Spleen (tissue), 11 donors: ENCODE measurements at regions not wholly inside any gene's neighbourhood (a gene's known extent, or its start where the extent isn't known, plus 50 kb on each side); places are given as distances from the start of the nearest gene placed in this dataset.
"Not testable (repeated sequence)": the region's sequence is repeated elsewhere in the genome, so short reads cannot be mapped to it uniquely, and the experiment has no call there.

ENCODE experiments used
- DNase-seq: peaks from one replicate; pipeline ENCODE4 v3.0.0-alpha.2; 2020
- H3K27ac ChIP-seq, 8 donors: fragments of 200-600 bp; sonication (generic) in 7 of 8; 1 replicate in 4 of 8; 2 replicates in 4 of 8; pipeline versions ENCODE4 v1.5.0 to v1.8.0; 2016 to 2021; ENCODE audit warnings: inconsistent platforms in 4 of 8, mild to moderate bottlenecking in 4 of 8, moderate library complexity in 1 of 8
- H3K27me3 ChIP-seq, 7 donors: fragments of 200-600 bp; sonication (generic) in 6 of 7; replicated peaks in 1 of 7; 1 replicate in 4 of 7; 2 replicates in 3 of 7; pipeline versions ENCODE4 v1.5.0 to v1.8.0; 2016 to 2021; ENCODE audit warnings: inconsistent platforms in 3 of 7, mild to moderate bottlenecking in 1 of 7
- H3K36me3 ChIP-seq, 6 donors: fragments of 200-600 bp; sonication (generic) in 5 of 6; 1 replicate in 4 of 6; 2 replicates in 2 of 6; pipeline versions ENCODE4 v1.5.0 to v1.8.0; 2016 to 2021; ENCODE audit warnings: inconsistent platforms in 2 of 6
- H3K4me1 ChIP-seq, 6 donors: fragments of 200-600 bp; sonication (generic) in 5 of 6; 1 replicate in 3 of 6; 2 replicates in 3 of 6; pipeline versions ENCODE4 v1.5.0 to v1.8.0; 2016 to 2021; ENCODE audit warnings: inconsistent platforms in 3 of 6
- H3K4me3 ChIP-seq, 8 donors: fragments of 200-600 bp; sonication (generic) in 7 of 8; 1 replicate in 4 of 8; 2 replicates in 4 of 8; pipeline versions ENCODE4 v1.5.0 to v1.8.0; 2016 to 2021; ENCODE audit warnings: inconsistent platforms in 4 of 8, mild to moderate bottlenecking in 4 of 8, moderate library complexity in 2 of 8
- H3K9me3 ChIP-seq, 8 donors: fragments of 200-600 bp; sonication (generic) in 7 of 8; 1 replicate in 4 of 8; 2 replicates in 4 of 8; pipeline versions ENCODE4 v1.5.0 to v1.8.0; 2016 to 2021; ENCODE audit warnings: inconsistent platforms in 4 of 8
- POLR2A ChIP-seq, 3 donors: fragments of 450-650 bp; IDR thresholded peaks; one replicate each; pipeline ENCODE4 v1.5.1; 2017; ENCODE audit warnings: antibody characterized with exemption in 3 of 3, mild to moderate bottlenecking in 1 of 3
- POLR2AphosphoS5 ChIP-seq, 3 donors: sonication (generic); formaldehyde crosslinking; IDR thresholded peaks; one replicate each; pipeline ENCODE4 v1.5.1; 2017; ENCODE audit warnings: antibody characterized with exemption in 3 of 3
- WGBS, 5 donors: extraction: QIAGEN DNeasy Blood & Tissue Kit in 3 of 5; methylation state at CpG; one replicate each; pipeline versions ENCODE4 v1.1.5 to v1.1.7; 2013 to 2018; 5-methylcytosine and 5-hydroxymethylcytosine counted together
- intact Hi-C: fragments of 100-400 bp; cut with DNase I; formaldehyde crosslinking; loops from one replicate; pipeline ENCODE4 v1.15.0; 2023; ENCODE audit warnings: low total_unique reads
- TF ChIP-seq, protein P1 (sequence below), 11 experiments: fragments of 200-600 bp in 7 of 11; fragments of 450-650 bp in 4 of 11; sonication (generic) in 4 of 11; IDR thresholded peaks in 8 of 11; conservative IDR thresholded peaks in 3 of 11; 1 replicate in 7 of 11; 2 replicates in 4 of 11; pipeline versions ENCODE4 v1.4.0 to v1.8.0; 2016 to 2021; ENCODE audit warnings: antibody characterized with exemption in 11 of 11, inconsistent platforms in 4 of 11, mild to moderate bottlenecking in 1 of 11
- donor health status: healthy with polysubstance abuse.
- donor health status: DM: no; HTN: no; CAD: no; lungs with moderate emphysema.
- donor health status: DM: no; HTN: no; CAD: no.
- donor health status: Bipolar disorder and iron deficiency.
- donor health status: healthy.
- donor health status: DM: no; HTN: no; CAD: no.
- donor health status: DM: yes; HTN: yes; CAD: no.

DNA sequence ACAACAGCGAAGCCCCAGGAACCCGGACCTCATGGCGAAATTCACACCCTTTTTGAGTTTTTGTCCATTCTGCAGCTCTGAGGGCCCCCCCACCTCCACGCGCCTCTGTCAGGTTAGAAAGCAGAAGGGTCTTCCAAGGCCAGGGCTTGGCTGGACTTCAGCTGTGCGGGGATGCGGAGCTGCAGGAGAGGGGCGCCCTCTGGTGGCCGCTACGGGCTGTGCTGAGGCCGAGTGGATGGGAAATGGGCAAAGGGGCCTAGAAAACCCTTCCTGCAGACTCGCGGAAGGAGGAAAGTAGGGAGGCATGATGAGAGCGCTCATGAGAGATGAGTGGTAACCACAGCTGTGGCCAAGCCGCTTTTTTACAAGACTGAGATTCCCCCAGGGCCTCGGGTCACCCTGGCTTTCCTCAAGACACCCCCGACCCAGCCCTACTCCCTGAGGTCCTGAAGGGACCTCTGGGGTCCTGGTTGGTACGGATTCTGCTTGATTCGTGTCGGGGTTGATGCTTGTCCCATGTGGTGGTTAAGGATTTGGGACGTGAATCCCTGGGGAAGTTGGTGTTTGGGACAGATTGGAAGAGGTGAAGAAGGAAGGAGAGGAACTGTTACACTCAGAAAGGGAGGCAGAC lies 126.8 kb downstream of the GOLGA8K start:
- H3K27me3 ChIP-seq, H3K27ac ChIP-seq, DNase-seq, H3K9me3 ChIP-seq, intact Hi-C loops, H3K4me1 ChIP-seq, H3K36me3 ChIP-seq, H3K4me3 ChIP-seq: not testable (repeated sequence)
- 64% methylated on average over 3 of the region's 21 CpGs; no CpG with 5 or more reads in 4 of the 5 donors for WGBS, 5 donors

DNA sequence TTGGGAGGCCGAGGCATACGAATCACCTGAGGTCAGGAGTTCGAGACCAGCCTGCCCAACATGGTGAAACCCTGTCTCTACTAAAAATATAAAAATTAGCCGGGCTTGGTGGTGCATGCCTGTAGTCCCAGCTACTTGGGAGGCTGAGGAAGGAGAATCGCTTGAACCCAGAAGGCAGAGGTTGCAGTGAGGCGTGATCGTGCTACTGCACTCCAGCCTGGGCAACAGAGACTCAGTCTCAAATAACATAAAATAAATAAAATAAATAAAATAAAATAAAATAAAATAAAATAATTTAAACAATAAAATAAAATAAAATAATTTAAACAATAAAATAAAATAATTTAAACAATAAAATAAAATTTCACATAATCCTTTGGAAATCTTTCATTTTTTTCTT lies 149.1 kb downstream of the GOLGA8K start:
- H3K27ac ChIP-seq, H3K4me3 ChIP-seq, intact Hi-C loops, H3K27me3 ChIP-seq, H3K36me3 ChIP-seq, H3K9me3 ChIP-seq, H3K4me1 ChIP-seq: not testable (repeated sequence)
- DNase-seq = peak; percentile 8
- WGBS, 5 donors = 88 to 100% (median 96%) methylated on average over 2 to 3 of the region's 7 CpGs

DNA sequence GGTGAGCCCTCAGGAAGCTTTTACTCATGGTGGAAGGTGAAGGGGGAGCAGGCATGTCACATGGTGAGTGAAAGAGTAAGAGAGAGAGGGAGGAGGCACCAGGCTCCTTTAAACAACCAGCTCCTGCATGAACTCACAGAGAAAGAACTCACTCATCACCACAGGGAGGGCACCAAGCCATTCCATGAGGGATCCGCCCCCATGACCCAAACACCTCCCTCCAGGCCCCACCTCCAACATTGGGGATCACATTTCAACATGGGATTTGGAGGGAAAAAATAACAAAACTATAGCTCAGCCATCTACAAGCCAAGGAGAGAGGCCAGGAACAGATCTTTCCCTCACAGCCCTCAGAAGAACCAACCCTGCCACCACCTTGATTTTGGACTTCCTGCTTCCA lies 153.9 kb downstream of the GOLGA8K start:
- H3K4me1 ChIP-seq, H3K36me3 ChIP-seq, H3K9me3 ChIP-seq, intact Hi-C loops, H3K27ac ChIP-seq, H3K27me3 ChIP-seq, H3K4me3 ChIP-seq: not testable (repeated sequence)
- DNase-seq = peak; percentile 18
- 40 to 92% (median 76%) methylated on average over 1 of the region's 1 CpG; no CpG with 5 or more reads in 1 of the 5 donors for WGBS, 5 donors

DNA sequence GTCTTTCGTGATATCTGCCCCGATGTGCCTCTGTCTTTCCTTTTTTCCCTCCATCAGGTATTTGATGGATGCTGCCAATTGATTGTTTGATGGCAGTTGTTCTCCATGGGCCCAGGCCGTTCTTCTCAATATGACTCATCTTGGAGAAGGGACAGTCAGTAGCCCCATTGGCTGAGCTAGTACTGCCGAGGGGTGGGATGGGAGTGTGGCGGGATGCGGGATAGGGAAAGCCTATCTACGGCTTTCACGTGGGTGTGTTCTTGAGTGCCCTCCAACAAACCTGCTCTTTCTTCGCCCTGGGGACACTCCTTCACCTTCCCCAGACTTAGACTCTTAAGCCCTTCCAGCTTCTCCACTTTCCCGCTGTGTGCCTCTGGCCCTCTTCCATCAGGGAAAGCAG lies 159.4 kb downstream of the GOLGA8K start:
- H3K27me3 ChIP-seq, H3K4me1 ChIP-seq, H3K4me3 ChIP-seq, H3K36me3 ChIP-seq, H3K27ac ChIP-seq, DNase-seq, intact Hi-C loops, H3K9me3 ChIP-seq: not testable (repeated sequence)
- WGBS, 5 donors = no CpG with 5 or more reads among the region's 10 CpGs

DNA sequence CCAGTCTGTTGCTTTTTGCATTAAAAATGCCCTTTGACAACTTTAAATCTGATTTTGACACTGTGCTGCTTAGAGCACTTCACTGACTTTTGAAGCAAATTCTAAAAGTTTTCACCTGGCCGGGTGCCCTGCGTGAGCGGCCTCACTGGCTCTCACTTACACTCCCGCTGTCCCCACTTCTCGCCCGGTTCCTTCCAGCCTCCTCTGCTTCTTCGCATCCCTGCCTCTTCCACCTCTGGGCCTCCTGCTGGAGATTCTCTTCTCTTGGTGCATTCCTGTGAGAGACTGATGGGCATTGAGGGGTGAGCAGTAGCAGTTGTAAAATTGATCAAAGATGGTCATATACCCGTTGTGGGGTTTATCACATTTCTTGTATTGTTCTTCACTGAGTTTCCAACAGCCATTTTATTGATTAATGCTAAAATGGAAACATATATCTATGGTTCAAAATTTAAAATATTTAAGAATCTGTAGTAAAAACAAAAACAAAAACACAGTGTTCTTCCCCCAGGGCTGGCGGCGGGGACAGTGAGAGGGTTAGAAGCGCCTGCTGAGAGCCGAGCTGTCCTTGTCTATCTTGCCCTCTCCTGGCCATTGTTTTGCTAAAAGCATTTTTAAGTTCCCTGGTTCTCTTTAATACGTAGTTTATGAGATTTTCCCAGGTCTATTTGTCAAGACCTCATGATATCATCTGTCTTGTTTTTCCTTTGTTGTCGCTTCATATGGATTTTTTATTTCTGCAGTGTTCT lies 160.1 kb downstream of the GOLGA8K start:
- intact Hi-C loops, H3K4me3 ChIP-seq, H3K27ac ChIP-seq, H3K27me3 ChIP-seq, DNase-seq, H3K9me3 ChIP-seq, H3K36me3 ChIP-seq, H3K4me1 ChIP-seq: not testable (repeated sequence)
- 94 to 96% (median 95%) methylated on average over 7 of the region's 14 CpGs for WGBS, 5 donors

DNA sequence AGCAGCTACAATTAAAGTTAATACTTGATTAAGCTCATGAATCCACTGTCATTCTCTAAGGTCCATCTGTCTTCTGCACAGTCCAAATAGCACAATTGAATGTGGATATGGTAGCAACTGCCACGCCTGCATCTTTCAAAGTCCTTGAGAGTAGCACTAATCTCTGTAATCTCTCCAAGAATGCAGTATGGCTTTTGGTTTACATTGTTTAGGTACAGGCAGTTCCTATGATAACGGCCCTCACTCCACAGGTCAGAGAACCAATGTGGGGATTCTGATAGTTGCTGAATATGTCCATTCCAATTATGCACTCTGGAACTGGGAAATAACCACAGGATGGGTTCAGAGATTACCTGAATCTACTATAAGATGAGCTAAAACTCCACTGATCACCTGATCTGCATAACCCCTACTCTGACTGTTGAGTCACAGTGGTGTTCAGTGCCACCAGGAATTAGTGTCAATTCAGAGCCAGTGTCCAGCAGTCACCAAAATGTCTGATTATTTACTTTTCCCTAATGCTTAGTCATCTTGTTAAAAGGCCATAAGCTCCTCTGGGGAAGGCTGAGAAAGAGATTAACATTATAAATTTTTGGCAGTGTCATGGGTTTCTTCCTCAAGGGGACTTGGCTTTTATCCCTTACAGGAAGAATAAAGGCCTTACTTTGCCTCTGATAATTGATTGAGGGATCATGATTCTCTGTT lies 175.5 kb downstream of the GOLGA8K start:
- H3K27ac ChIP-seq, H3K4me3 ChIP-seq, H3K4me1 ChIP-seq, H3K27me3 ChIP-seq, H3K9me3 ChIP-seq, intact Hi-C loops, DNase-seq, H3K36me3 ChIP-seq: not testable (repeated sequence)
- WGBS, 5 donors = 70 to 85% (median 77%) methylated on average over 1 to 2 of the region's 2 CpGs; no CpG with 5 or more reads in 1 of the 5 donors

DNA sequence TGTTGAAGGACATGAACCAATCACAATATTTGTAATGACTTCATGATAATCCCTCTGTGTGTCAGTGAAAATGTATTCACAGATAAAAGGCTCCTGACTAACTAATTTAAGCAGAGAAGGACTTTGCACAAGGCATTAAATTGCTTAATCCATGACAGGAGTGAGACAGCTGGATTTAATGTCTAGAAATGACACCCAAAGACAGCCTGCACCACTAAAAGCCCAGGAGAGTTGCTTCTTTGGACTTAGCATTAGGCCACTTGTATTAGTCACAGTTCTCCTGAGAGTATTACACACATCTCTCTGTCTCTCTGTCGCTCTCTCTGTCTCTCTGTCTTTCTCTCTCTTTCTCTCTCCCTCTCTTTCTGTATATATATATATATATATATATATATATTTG lies 180.4 kb downstream of the GOLGA8K start:
- Histone ChIP-seq H3K27me3 (no peaks in the 10 kb centered on the region), H3K36me3 (no peaks in the 10 kb centered on the region), H3K9me3 (peaks cover 0 to 41% (median 31%) of the 10 kb centered on the region in 8 donors), H3K27ac (no peak overlapping the region), H3K4me1 (no peaks in the 10 kb centered on the region), H3K4me3 (no peak overlapping the region)
- 84 to 100% (median 91%) methylated on average over 1 of the region's 1 CpG for WGBS, 5 donors
- TF ChIP-seq POLR2A (IDR thresholded peaks at IDR 0.05) (no peak), POLR2AphosphoS5 (IDR thresholded peaks at IDR 0.05) (no peak)
- TF ChIP-seq, protein P1, sequence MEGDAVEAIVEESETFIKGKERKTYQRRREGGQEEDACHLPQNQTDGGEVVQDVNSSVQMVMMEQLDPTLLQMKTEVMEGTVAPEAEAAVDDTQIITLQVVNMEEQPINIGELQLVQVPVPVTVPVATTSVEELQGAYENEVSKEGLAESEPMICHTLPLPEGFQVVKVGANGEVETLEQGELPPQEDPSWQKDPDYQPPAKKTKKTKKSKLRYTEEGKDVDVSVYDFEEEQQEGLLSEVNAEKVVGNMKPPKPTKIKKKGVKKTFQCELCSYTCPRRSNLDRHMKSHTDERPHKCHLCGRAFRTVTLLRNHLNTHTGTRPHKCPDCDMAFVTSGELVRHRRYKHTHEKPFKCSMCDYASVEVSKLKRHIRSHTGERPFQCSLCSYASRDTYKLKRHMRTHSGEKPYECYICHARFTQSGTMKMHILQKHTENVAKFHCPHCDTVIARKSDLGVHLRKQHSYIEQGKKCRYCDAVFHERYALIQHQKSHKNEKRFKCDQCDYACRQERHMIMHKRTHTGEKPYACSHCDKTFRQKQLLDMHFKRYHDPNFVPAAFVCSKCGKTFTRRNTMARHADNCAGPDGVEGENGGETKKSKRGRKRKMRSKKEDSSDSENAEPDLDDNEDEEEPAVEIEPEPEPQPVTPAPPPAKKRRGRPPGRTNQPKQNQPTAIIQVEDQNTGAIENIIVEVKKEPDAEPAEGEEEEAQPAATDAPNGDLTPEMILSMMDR (IDR thresholded peaks at IDR 0.05 in 8 of 11, conservative IDR thresholded peaks at IDR 0.05 in 3 of 11) = no peak
- intact Hi-C loops = no loop called here
- DNase-seq = no peak
